OCI-LY3 (cell line): ENCODE measurements at regions not wholly inside any gene's neighbourhood (a gene's known extent, or its start where the extent isn't known, plus 50 kb on each side); places are given as distances from the start of the nearest gene placed in this dataset.

ENCODE experiments used
- H2AFZ ChIP-seq: fragments of 200-600, 300-600 bp; shearing (Covaris generic); 2 replicates; pipeline ENCODE4 v1.6.0; 2014; ENCODE audit warnings: antibody characterized with exemption, low read depth, low read length
- H3K27ac ChIP-seq: fragments of 200-600, 300-600 bp; sonication (generic); 2 replicates; pipeline ENCODE4 v1.5.1; 2014; ENCODE audit warnings: mild to moderate bottlenecking, low read length, moderate library complexity, mixed read lengths
- H3K27me3 ChIP-seq: fragments of 200-600, 300-600 bp; sonication (generic); 2 replicates; pipeline ENCODE4 v1.6.1; 2014; ENCODE audit warnings: low read depth, low read length, mixed read lengths
- H3K36me3 ChIP-seq: fragments of 200-600, 300-600 bp; sonication (generic); replicated peaks from 2 replicates; pipeline ENCODE3; 2014; ENCODE audit warnings: low read depth, low read length, mixed read lengths
- H3K4me1 ChIP-seq: fragments of 300-600, 200-600 bp; sonication (generic); 2 replicates; pipeline ENCODE4 v1.6.1; 2014; ENCODE audit warnings: low read length, mixed read lengths
- H3K4me2 ChIP-seq: fragments of 200-600, 300-600 bp; sonication (generic); 2 replicates; pipeline ENCODE4 v1.6.1; 2014; ENCODE audit warnings: low read length, mixed read lengths
- H3K4me3 ChIP-seq: fragments of 300-600, 200-600 bp; sonication (generic); 2 replicates; pipeline ENCODE4 v1.5.1; 2014; ENCODE audit warnings: antibody characterized with exemption, mild to moderate bottlenecking, low read length, moderate library complexity
- H3K79me2 ChIP-seq: fragments of 300-600, 200-600 bp; shearing (Covaris generic); 2 replicates; pipeline ENCODE4 v1.6.1; 2014; ENCODE audit warnings: mild to moderate bottlenecking, low read length, mixed read lengths
- H3K9ac ChIP-seq: fragments of 300-600, 200-600 bp; shearing (Covaris generic); 2 replicates; pipeline ENCODE4 v1.6.0; 2014; ENCODE audit warnings: mild to moderate bottlenecking, low read length, moderate library complexity
- H3K9me3 ChIP-seq: fragments of 200-600, 300-600 bp; shearing (Covaris generic); 2 replicates; pipeline ENCODE4 v1.6.1; 2014; ENCODE audit warnings: low read length, mixed read lengths; ENCODE audit not compliant: insufficient read depth
- H4K20me1 ChIP-seq: fragments of 200-600, 300-600 bp; sonication (generic); 2 replicates; pipeline ENCODE4 v1.6.1; 2016; ENCODE audit warnings: low read length, mixed read lengths; ENCODE audit not compliant: insufficient read depth
- EZH2phosphoT487 ChIP-seq: fragments of 200-600 bp; shearing (Covaris generic); IDR thresholded peaks from 2 replicates; pipeline ENCODE4 v1.6.1; 2018; ENCODE audit warnings: antibody characterized with exemption, mixed run types, low read depth
- TF ChIP-seq, protein P1 (sequence below): fragments of 200-600, 300-600 bp; sonication (generic); IDR thresholded peaks from 2 replicates; pipeline ENCODE4 v1.5.1; 2014; ENCODE audit warnings: antibody characterized with exemption, low read length, low read depth

DNA sequence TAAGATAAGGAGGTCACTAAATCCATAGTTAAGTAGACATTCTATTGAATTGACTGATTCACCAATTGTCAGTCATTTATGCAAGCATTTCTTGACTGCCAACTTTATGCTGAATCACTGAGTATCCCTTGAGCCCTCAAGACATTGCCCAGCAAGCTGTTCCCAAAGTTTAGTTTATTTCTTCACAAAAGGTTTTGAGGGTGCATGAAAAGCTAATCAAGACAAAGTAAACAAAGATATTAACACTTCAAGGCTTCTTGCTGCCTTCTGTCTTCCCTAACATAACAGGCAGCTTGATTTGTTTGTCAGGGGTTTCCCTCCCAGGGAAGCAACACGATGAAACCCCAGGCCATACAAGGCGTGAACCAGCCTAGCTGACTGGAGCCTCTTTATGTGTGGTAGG, 374.4 kb downstream of the SPRY2 start:
- Histone ChIP-seq H3K9ac (no peak overlapping the region), H3K4me1 (0 out of 2 replicates have a peak, but pooled peaks cover 2% of the 10 kb centered on the region), H3K36me3 (no peaks in the 10 kb centered on the region), H3K27ac (no peak overlapping the region), H3K9me3 (no peaks in the 10 kb centered on the region), H3K4me2 (no peak overlapping the region), H3K27me3 (no peaks in the 10 kb centered on the region), H4K20me1 (no peaks in the 10 kb centered on the region), H3K4me3 (no peak overlapping the region), H3K79me2 (no peaks in the 10 kb centered on the region), H2AFZ (no peak overlapping the region)
- TF ChIP-seq EZH2phosphoT487, result no peak
- TF ChIP-seq, protein P1, sequence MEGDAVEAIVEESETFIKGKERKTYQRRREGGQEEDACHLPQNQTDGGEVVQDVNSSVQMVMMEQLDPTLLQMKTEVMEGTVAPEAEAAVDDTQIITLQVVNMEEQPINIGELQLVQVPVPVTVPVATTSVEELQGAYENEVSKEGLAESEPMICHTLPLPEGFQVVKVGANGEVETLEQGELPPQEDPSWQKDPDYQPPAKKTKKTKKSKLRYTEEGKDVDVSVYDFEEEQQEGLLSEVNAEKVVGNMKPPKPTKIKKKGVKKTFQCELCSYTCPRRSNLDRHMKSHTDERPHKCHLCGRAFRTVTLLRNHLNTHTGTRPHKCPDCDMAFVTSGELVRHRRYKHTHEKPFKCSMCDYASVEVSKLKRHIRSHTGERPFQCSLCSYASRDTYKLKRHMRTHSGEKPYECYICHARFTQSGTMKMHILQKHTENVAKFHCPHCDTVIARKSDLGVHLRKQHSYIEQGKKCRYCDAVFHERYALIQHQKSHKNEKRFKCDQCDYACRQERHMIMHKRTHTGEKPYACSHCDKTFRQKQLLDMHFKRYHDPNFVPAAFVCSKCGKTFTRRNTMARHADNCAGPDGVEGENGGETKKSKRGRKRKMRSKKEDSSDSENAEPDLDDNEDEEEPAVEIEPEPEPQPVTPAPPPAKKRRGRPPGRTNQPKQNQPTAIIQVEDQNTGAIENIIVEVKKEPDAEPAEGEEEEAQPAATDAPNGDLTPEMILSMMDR, result no peak

DNA sequence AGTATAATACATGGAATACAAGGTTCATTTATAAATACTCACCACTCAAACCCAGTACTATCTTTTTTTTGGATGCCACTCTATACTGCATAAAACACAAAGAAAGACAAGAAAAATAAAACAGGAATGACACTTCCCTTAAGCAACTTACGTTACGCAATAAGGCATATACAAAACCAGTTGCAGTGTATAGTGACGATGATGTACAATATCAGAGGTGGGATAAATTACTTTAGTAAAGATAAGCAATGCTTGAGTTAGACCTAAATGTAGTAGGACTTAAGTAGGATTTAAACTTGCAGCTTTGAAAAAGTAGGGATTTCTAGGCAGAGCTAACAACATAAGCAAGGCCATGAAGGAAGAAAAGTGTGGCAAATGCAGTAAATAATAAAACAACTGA, 374.9 kb downstream of the SPRY2 start:
- Histone ChIP-seq H3K9me3 (no peaks in the 10 kb centered on the region), H2AFZ (no peak overlapping the region), H3K4me1 (0 out of 2 replicates have a peak, but pooled peaks cover 2% of the 10 kb centered on the region), H4K20me1 (no peaks in the 10 kb centered on the region), H3K27me3 (no peaks in the 10 kb centered on the region), H3K9ac (no peak overlapping the region), H3K4me2 (no peak overlapping the region), H3K79me2 (no peaks in the 10 kb centered on the region), H3K36me3 (no peaks in the 10 kb centered on the region), H3K4me3 (no peak overlapping the region), H3K27ac (no peak overlapping the region)
- TF ChIP-seq, protein P1, result no peak
- no peak for TF ChIP-seq EZH2phosphoT487

DNA sequence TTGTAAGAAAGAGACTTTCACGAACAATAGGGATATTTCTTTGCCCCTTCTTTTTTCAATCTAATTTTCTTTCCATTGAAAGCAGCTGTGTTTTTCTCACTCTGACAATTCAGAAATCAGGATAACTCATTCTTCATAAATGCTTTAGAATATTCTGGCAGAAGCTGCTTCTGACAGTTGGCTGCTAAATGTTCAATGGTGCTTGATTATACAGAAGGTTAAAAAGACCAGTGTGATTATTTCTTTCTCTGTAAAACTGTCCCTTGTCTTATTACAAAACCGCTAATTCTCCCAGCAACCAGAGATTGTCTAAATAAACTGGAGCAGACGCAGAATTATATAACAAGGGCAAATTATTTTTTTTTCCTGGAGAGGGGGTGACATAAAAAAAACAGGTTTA, 394.4 kb downstream of the SPRY2 start:
- no peak overlapping the region for H3K4me2 ChIP-seq
- no peaks in the 10 kb centered on the region for H3K4me1 ChIP-seq
- H4K20me1 ChIP-seq, result no peaks in the 10 kb centered on the region
- no peaks in the 10 kb centered on the region for H3K9me3 ChIP-seq
- no peaks in the 10 kb centered on the region for H3K79me2 ChIP-seq
- H3K36me3 ChIP-seq, result no peaks in the 10 kb centered on the region
- H3K27me3 ChIP-seq, result no peaks in the 10 kb centered on the region
- no peak overlapping the region for H3K9ac ChIP-seq
- H2AFZ ChIP-seq, result no peak overlapping the region
- TF ChIP-seq, protein P1, result no peak
- no peak overlapping the region for H3K27ac ChIP-seq
- H3K4me3 ChIP-seq, result no peak overlapping the region

DNA sequence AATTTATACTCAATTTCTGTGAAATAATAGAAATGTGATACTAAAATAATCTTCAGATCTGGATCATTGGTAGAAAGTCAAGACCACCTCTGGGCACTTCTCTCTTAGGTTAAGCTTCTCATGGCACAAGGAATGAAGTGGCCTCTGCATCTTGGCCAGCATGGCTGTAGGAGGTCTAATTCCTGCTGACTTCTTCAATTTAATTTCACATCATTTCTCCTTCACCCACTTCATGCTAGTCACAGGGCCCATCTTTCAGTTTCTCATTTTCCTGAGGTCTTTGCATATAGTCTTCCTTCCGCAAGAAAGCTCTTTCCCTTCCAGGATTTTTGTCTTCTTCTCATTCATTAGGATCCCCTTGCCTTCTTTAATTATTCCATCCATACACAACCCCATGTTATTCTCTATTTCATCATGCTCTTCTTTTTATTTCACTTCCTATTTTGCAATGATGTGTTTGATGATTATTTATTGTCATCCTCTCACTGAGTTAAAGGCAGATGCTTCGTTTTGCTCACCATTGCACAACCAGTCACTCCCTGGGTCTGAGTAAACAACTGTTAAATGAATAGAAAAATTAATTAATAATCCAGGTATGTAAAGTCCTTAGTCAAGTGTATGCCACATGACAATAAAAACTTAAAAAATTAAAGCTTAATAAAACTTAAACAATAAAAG, 397.4 kb downstream of the SPRY2 start:
- Histone ChIP-seq H3K4me1 (peaks cover 18% of the 10 kb centered on the region), H3K79me2 (no peaks in the 10 kb centered on the region), H3K9ac (no peak overlapping the region), H2AFZ (no peak overlapping the region), H3K9me3 (no peaks in the 10 kb centered on the region), H3K4me3 (no peak overlapping the region), H3K4me2 (no peak overlapping the region), H4K20me1 (no peaks in the 10 kb centered on the region), H3K27me3 (no peaks in the 10 kb centered on the region), H3K27ac (no peak overlapping the region), H3K36me3 (no peaks in the 10 kb centered on the region)
- no peak for TF ChIP-seq EZH2phosphoT487
- TF ChIP-seq, protein P1, result no peak
